ENCODE measurements at regions not wholly inside any gene's neighbourhood (a gene's known extent, or its start where the extent isn't known, plus 50 kb on each side); places are given as distances from the start of the nearest gene placed in this dataset.
A peak's percentile ranks its signal among the peaks of the same experiment; 100 is the strongest.

DNA sequence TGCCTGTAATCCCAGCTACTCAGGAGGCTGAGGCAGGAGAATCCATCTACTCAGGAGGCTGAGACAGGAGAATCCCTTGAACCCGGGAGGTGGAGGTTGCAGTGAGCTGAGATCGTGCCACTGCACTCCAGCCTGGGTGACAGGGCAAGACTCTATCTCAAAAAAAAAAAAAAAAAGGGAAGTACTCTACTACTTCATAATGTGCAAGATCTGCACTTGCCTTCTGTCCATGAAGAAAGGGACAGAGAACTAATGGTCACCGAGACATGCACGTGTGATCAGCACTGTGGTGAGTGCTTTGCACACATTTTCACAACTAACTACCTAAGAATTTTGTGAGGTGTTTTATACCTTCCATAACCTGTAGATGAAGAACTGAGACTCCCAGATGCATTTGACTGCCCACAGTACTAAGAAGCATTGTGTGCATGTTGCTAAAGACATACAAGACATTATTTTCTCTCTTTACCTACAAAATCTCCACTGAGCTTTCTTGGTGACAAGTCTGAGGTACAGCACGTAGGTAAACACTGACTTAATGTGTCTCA lies 784.8 kb upstream of the ID2 start:
- no peak for DNase-seq (ENCODE audit: low spot score)

DNA sequence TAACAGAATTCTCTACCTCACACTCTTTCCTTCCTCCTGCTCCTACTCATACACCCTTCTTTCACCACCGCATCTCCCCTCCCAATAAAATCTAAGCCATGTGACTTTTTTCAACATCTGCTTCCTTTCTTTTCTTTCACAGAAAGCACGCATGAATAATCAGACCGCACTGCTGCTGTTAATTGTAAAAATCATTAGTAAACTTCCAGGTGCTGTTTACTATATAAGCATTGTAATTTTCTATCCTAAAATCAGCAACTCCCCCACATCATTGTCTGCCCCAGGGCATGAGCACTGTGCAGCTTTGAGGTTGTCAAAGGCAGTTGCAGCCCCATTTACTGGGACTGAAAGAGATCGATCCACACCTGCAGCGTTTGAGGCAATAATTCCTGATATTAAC lies 782.6 kb upstream of the ID2 start:
- DNase-seq (ENCODE audit: low spot score), result no peak

DNA sequence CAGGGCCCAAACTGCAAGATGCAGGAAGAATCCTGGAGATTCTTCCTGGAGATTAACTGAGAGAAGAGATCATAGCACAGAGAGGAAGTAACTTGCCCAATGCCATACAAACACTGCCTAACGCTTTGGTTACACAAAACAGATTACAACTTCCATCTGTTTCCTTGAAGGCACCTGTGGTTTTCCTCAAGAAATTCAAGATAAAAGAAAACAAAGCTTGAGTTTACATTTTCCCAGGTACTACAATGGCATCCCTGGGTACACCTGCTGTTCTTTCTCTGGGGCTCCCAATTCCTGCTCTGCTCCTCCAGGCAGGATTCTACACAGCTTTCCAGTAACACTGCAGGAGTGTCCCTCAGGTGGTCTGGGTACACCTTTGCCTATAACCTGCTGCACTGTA lies 781.9 kb upstream of the ID2 start:
- no peak for DNase-seq (ENCODE audit: low spot score)

DNA sequence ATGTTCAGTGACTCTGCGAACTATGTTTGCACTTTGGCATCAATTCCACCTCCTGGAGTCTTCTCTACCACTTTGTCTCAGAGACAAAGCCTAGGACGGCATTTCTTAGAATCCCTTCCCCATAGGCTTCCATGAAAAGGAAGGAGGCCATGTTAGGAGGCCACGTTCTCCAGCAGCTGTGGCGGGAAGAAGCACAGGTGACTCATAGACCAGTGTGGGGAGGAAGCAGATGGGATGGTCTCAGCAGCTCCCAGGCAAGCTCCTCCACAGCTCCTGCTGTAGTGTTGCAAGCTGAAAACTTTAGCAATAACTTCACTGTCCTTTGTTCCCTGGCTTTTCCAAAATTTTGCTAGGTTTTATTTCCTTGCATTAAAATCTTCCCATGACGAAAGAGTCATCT lies 781.3 kb upstream of the ID2 start:
- DNase-seq (ENCODE audit: low spot score), result peak; percentile 14

DNA sequence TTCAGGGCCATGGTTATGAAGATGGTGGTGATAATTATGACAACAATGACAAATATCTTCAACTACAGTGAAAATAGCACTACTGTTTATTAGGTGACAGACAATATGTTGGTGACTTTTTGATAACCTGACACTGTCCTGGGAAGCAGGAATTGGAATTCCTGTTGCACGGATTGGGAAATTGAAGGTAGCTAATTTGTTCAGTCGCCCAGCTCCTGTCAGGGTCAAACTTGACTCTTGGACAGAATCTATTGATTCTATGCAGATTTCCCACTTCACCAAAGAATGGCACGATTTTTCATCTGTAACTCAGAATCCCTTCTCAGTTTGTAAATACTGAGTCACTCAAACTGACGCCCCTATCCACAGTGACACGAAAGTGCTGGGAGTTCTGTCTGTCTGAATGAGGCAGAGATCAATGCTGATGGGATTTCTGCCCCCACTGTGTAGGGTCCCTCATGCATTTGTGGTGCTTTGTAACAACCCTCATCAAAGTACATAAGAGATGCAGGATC lies 779.5 kb upstream of the ID2 start:
- DNase-seq (ENCODE audit: low spot score), result no peak

DNA sequence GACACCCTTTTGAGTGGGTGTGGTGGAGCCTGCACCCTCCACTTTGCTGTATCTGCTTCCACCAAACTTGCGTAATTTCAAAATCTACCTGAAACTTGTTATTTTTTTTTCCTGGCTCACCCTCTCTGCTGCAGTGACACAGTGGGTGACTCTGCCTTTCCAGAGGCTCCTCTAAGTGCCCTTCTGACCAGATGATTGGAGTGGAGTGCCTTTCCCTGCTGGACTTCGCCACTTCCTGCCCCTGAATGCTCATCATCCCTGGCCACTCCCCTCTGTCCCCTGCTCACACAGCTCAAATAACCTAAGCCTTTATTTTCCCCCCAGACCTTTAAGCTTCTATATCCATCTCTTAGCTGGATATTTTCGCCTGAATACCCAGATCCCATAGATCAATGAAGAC lies 777.5 kb upstream of the ID2 start:
- DNase-seq (ENCODE audit: low spot score), result no peak

DNA sequence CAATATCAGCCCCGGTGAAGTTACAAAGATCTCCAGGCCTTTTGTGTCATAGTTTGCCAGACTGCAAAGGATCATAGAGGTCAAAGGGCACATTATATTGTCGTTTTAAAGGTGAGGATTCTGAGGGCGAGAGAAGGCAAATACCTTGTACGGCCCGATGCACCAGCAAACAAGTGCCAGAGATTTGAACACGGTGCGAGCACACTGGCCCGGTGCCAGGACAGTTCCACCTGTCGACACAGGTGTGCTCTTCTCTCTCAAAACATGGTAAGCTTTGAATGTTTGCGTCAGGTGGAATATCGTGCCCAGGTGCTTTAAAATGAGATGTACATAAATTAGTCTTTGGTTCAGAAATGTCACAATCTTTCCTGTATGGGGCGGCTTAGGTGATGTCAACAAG lies 776.1 kb upstream of the ID2 start:
- no peak for DNase-seq (ENCODE audit: low spot score)

DNA sequence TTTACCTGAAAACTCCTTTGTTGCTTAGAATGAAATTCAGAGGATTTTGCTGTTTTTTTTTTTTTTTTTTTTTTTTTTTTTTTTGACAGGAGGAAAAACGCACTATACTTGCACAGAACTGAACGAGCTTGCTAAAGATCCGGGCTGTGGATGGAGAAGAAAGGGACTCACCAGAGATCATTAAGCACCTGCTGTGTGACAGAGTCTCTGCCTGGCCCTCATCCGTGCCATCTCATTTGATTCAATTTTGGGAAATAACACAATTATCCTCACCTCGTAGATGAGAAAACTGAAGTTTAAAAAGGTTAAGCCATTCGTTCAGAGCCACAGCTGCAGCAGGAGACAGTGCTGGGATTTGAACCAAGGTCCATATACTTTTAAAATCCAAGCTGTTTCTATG lies 775.4 kb upstream of the ID2 start:
- no peak for DNase-seq (ENCODE audit: low spot score)

DNA sequence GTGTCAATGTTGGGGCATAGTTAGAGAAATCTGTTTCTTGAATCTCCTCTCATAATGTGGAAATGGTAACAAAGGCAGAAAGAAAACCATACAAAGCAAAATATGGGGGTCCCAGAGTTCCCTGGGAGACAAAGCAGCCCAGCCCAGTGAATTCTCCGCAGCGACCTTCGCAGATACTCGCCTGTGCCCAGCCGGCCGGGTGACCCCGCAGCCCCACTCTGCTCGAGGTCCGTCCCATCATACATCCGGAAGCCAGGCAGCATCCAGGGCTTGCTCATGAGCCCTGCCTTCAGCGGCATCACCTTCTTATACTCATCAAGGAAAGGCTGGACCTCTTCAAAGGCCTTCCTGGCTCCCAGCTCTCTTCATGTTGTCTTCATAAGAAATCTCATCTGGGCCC lies 774.8 kb upstream of the ID2 start:
- DNase-seq (ENCODE audit: low spot score), result no peak

DNA sequence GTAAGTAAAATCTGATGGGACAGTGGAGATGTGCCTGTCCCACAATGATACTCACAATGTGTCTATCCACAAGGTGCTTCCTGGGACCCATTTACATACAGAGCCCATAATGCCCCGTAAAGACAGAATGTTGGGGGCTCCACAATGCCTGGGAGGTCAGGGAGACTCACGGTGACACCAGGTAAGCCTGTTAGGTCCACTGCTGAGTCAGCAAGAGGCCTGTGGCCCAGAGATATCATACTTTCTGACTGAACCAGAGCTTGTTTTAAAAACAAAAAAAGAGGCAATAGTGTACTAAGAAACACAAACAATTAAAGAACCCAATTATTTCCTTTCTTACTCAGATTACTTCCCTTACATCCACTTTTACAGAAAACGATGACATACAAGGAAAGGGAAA lies 771.1 kb upstream of the ID2 start:
- no peak for DNase-seq (ENCODE audit: low spot score)

DNA sequence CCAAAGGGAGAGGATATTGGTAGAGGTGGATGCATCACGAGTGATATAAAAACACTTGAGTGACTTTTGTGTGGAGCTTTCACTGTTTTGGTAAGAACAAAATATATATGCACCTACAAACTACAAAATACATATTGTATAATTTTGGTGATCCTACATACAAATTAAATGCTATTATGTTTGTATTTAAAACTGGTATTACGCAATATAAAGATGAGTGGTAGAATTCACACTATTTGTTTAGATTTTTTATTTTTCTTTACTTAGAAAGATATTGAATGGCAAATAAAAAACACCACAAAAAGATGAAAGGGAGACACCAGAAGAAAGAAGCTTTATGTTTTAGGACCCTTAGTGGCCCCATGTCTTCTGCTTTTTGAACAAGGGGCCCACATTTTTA lies 770.7 kb upstream of the ID2 start:
- no peak for DNase-seq (ENCODE audit: low spot score)

DNA sequence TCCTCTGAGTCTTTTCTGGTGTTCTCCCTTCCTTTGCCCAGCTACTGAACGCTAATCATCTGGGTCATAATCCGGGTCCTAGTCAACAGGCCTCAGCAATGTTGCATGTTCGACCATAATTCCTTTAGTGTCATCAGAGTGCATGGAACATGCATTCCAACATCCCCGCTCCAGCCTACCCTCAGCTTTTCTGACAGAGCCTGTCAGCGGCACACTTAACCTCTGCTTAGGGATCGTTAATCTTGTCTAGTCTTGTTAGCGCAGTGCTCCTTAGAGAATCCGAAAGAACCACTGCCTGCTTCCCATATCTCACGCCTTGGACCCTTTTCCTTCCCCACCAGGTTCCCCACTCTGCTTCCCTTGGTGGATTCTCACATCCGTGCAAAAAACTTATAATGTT lies 767.9 kb upstream of the ID2 start:
- DNase-seq (ENCODE audit: low spot score), result no peak

DNA sequence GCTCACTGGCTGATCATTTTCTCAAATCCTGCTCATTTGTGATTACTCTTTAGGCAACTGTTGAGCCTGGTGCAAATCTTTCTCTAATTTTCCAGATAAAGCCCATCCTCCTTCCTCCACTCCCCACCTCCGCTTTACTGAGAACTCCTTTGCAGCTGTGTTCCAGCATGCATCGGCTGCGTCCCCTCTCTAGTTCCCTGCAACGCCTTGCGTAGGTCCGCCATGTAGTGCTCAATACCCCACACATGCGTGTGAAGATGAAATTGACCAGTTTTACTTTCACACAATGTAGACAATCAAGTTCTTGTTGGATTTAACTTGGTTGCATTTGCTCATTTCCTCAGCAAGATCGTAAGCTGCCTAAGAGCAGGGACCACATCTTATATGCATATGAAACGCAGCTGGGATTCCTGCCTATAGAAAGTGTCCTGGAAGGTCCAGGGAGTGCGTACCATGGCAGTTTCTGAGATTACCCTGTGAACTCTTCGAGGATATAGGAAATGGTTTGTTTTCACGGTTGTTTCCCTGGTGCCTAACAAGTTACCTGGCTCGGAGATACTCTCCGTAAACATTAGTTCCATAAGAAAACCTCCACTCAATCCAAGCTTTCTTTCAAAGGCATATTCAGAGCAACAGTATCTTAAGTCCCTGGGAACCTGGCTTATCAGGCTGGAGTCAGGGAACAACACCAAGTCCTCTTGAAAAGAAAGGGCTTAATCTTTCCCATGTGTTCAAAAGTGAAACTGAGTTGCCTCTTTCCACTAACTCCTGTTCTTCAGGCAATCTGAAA lies 766.4 kb upstream of the ID2 start:
- peak; percentile 15 for DNase-seq (ENCODE audit: low spot score)

DNA sequence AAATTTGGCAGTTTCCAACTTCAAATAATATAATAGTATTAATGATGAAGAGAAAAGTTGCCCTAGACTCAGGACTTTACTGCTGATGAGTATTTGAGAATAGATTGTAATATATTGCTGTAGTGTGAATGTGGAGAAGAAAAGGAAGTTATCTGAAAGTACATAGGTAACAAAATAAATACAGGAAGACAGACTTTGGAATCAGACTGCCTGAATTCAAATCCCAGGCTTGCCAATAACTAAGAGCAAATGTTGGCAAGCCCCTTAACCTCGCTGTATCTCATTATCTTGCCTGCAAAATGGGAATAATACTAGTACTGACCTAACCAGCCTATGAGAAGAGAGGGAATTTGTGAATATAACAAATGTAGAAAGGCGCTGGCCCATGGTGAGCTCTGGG lies 765.2 kb upstream of the ID2 start:
- no peak for DNase-seq (ENCODE audit: low spot score)

DNA sequence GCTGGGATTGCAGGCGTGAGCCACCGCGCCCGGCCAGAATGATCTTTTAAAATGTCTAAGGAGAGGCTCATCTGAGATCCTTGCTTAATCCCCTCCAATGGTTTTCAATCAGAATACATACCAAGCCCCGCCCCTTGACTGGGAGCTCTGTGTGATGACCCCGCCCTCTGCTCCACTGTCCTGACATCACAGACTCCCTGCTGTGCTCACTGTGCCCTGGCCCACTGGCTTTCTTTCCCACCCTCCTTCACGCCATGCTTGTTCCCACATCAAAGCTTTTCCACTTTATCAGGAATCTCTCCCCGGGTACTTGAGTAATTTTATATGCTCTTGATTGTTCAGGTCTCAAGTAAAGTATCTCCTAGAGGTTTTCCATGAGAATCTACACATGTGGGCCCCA lies 762.3 kb upstream of the ID2 start:
- peak; percentile 69 for DNase-seq (ENCODE audit: low spot score)

DNA sequence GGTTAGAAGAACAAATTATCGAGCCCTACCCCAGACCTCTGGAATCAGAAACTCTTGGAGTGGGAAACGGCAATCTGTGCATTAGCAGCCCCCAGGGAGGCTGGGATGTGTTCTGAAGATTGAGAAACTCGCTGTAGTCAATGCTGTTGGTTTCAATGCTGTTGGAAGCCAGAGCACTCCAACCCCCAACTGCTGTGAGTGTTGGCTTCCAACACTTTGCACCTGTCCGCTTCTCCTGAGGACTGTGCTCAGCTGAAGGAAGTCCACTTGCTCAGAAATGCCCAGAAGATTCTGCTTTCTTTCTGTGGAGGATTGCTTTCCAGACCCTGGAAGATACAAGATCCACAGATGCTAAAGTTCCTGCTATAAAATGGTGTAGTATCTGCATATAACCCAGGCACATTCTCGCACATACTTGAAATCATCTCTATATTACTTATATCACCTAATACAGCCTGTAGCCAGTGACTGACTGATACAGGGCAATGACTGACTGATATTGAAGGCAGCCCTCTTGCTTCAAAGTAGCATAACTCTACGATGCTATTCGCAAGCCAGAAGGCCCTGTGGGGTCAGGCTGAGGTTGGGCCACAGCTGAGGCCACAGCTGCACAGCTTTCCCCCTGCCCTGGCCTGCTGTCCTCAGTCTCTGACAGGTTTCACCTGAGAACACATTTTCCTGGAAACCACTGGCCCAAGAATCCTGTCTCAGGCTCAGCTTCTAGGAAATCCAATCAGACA lies 757.7 kb upstream of the ID2 start:
- no peak for DNase-seq (ENCODE audit: low spot score)

DNA sequence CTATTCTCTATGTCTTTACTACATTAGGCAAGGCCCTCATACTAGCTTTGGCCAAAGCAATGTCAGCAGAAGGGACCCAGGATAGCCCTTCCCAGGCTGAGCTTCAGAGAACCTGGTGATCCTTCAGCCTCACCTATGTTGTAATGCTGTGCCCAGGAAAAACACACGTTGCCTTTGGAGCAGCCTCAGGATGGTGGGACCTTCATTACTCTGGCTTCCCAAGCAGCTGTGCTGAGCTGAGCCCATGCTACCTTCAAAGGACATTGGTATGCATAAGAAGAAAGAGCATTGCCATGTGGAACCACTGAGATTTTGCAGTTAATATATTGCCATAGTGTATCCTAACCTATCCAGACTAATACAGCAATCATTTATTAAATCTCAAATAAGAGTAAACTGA lies 756.4 kb upstream of the ID2 start:
- no peak for DNase-seq (ENCODE audit: low spot score)

DNA sequence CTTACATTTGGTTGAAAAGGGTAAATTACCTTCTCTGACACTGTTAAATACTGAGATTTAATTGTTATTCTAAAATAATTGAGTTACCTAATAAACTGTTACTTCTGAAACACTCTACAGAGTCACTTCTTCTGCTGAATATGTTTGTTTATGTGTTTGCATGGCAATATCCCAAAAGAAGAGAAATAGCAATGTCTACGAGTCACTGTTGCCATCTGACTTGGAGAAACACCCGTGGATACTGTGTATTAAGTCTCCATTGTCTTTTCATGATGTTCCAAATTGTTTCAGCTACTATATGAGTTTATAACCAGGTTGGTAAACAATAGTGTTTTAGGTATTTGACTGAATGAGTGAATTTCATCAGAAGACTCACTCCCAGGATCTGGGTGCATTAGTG lies 754.2 kb upstream of the ID2 start:
- DNase-seq (ENCODE audit: low spot score), result no peak

DNA sequence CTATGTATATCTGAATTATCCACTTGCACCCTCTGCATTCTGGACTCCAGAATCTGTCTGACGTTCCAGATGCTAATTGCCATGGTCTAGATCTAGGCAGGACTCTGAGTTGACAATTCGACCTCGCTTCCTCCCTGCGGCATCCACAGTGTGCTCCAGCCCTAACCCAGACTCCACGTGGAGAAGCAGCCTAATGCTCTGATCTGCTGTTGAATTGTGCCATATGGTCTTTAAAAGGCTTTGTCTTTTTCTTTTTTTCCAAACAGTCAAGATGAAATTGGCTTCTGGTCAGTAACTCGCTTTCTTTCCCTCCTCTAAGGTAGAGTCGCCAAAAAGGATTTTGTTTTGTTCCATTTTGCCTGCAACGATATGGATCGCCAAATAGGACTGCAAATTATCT lies 752.6 kb upstream of the ID2 start:
- no peak for DNase-seq (ENCODE audit: low spot score)

DNA sequence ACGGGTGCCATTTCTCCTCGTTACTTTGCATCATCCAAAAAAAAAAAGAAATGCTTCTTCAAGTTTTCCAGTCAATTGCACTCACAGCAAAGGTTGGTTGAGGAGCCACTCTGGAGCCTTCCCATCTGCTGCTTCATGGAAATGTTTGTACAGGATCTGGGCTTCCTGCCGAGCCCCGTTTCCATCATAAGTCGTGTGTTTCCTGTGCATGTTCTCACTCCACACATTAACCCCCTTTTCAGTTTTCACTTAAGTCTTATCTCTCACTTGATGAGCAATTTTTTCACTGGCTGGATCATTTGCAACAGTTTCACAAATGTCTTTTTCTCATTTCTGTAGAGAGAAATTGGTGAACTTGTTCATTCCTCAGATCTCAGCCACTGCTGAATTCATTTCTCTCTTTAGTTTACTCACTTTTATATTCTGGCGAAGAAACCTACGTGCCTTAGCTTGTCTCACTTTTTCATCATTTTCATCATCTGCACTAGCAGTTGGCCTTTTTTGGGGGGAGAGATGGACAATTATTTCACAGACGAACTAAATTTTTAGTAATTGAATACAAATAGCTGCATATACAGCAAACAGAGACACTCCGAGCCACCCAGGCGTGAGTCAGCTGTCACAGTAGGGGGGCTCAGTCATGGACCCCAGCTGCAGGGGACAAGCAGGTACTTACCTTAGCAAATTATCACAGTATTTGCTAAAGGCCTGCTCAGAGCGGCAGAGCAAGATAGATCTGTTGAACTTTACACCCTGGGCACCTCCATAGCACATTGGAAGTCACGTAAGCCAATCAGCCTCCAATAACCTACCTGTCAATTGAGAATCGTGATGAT lies 750.8 kb upstream of the ID2 start:
- no peak for DNase-seq (ENCODE audit: low spot score)

DNA sequence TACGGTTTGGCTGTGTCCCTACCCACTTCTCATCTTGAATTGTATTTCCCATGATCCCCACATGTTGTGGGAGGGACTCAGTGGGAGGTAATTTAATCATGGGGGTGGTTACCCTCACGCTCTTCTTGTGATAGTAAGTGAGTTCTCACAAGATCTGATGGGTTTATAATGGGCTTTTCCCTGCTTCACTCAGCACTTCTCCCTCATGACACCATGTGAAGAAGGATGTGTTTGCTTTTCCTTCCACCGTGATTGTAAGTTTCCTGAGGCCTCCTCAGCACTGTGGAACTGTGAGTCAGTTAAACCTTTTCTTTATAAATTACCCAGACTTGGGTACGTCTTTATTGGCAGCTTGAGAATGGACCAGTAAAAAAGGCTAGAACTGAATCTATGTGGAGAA lies 750.0 kb upstream of the ID2 start:
- no peak for DNase-seq (ENCODE audit: low spot score)

DNA sequence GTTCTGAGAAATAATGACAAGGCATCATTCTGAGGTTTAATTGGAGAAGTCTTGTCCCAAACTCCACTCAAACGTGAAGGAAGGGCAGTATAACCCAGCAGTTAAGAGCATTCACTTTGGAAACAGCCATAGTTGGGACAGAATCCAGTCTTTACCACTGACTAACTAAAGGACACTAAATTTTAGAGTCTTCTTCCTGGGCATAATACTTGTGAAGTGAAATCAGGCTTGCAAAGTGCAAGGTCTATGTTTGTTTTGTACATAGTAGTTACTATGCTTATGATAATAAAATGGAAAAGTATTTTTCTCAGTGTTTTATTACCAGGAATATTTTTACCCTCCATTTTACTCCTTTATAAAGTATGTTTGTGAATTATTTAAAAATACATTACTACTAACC lies 748.2 kb upstream of the ID2 start:
- DNase-seq (ENCODE audit: low spot score), result no peak

DNA sequence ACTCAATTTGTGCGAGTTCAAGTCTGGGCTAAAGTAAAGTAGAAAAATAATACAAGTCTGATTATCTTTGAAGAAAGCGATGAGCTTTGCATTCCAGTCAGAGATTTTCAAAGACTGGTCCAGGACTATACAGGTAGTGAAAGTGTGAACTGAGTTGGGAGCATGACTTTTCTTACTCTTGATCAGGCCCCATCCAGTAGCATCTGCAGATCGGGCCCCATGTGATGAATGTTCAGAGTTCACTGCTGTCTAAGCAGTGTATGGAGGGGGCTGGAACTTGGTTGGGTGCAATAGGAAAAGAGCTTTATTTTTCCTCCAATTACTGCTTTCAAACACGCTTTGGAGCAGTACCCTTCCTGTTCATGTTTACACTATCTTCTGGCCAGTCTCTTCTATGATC lies 747.4 kb upstream of the ID2 start:
- DNase-seq (ENCODE audit: low spot score), result no peak
